ENCODE measurements at regions not wholly inside any gene's neighbourhood (a gene's known extent, or its start where the extent isn't known, plus 50 kb on each side); places are given as distances from the start of the nearest gene placed in this dataset.

DNA sequence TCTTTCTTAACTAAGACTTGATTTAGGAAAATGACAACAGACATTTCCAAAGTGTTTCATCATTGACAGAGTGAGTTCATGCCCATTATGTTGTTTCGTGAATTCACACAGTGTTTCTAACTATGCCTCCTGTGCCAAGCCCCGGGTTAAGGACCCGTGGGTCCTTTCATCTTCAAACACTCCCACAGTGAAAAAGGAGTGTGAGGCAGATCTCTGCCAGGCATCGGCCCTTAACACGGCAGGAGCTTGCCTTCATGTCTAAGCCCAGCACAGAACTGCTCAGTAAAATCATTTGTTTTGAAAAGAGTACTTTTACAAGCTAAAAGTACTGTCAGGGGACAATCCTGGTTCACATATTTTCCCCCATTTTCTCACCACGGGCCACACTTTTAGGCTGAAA, 80.0 kb upstream of the FOXB1 start:
- TF ChIP-seq CTCF (IDR thresholded peaks at IDR 0.05; ENCODE audit: extremely low read depth in 1 of 2, insufficient read depth in 1 of 2, low read depth in 1 of 2, low read length in 2 of 2): no peak
- no peak for TF ChIP-seq POLR2A (IDR thresholded peaks at IDR 0.05; ENCODE audit: low read depth, low read length)
- TF ChIP-seq EZH2 (IDR thresholded peaks at IDR 0.05; ENCODE audit: borderline replicate concordance, low read depth, low read length, severe bottlenecking): no peak

Data from endothelial cell of umbilical vein (primary cell).